Thyroid gland (tissue), 4 donors: ENCODE measurements at regions not wholly inside any gene's neighbourhood (a gene's known extent, or its start where the extent isn't known, plus 50 kb on each side); places are given as distances from the start of the nearest gene placed in this dataset.

Source experiments
- DNase-seq, 2 donors: peaks; one replicate each; pipeline ENCODE4 v3.0.0-alpha.2; 2019
- H3K27ac ChIP-seq, 3 donors: fragments of 200-600 bp; sonication (generic); 1 replicate in 2 of 3; 2 replicates in 1 of 3; pipeline ENCODE4 v1.5.1; 2016 to 2019; ENCODE audit warnings: mild to moderate bottlenecking in 1 of 3, moderate library complexity in 1 of 3
- H3K27me3 ChIP-seq: fragments of 200-600 bp; sonication (generic); one replicate; pipeline ENCODE4 v1.5.1; 2019
- H3K36me3 ChIP-seq, 2 donors: fragments of 200-600 bp; sonication (generic); one replicate each; pipeline ENCODE4 v1.5.1; 2016 to 2019
- H3K4me1 ChIP-seq, 2 donors: fragments of 200-600 bp; sonication (generic); one replicate each; pipeline ENCODE4 v1.5.1; 2017 to 2019
- H3K4me3 ChIP-seq, 3 donors: fragments of 200-600 bp; sonication (generic); replicated peaks in 1 of 3; 1 replicate in 2 of 3; 2 replicates in 1 of 3; pipeline ENCODE4 v1.5.1; 2016; ENCODE audit warnings: mild to moderate bottlenecking in 1 of 3
- H3K9me3 ChIP-seq: fragments of 200-600 bp; sonication (generic); one replicate; pipeline ENCODE4 v1.5.1; 2017
- CTCF ChIP-seq, 6 experiments: fragments of 200-600 bp in 3 of 6; fragments of 450-650 bp in 3 of 6; sonication (generic) in 3 of 6; IDR thresholded peaks; one replicate each; pipeline ENCODE4 v1.5.1; 2016 to 2019; ENCODE audit warnings: antibody characterized with exemption in 6 of 6, mild to moderate bottlenecking in 2 of 6, inconsistent platforms in 1 of 6, moderate library complexity in 1 of 6
- POLR2A ChIP-seq, 2 donors: fragments of 450-650 bp; IDR thresholded peaks; one replicate each; pipeline ENCODE4 v1.6.1; 2017; ENCODE audit warnings: antibody characterized with exemption in 2 of 2, mild to moderate bottlenecking in 2 of 2, moderate library complexity in 1 of 2
- WGBS, 2 donors: methylation state at CpG; one replicate each; pipeline ENCODE4 v1.1.5; 2017; 5-methylcytosine and 5-hydroxymethylcytosine counted together
- intact Hi-C: fragments of 100-400 bp; cut with DNase I; formaldehyde crosslinking; loops from one replicate; pipeline ENCODE4 v1.15.1; 2023

GRCh38 chr13:71087432-71087831 is 779.6 kb downstream of the DACH1 start:
- no peak overlapping the region for H3K4me3 ChIP-seq
- no peak overlapping the region for H3K27ac ChIP-seq
- no peaks in the 10 kb centered on the region for H3K36me3 ChIP-seq
- no peak for DNase-seq
- no peaks in the 10 kb centered on the region for H3K9me3 ChIP-seq
- 91 to 93% methylated on average over 14 to 16 of the region's 16 CpGs for WGBS, 2 donors
- no peak for TF ChIP-seq CTCF (IDR thresholded peaks at IDR 0.05)
- TF ChIP-seq POLR2A (IDR thresholded peaks at IDR 0.05): no peak
- intact Hi-C loops: no loop called here
- no peaks in the 10 kb centered on the region for H3K4me1 ChIP-seq
- no peaks in the 10 kb centered on the region for H3K27me3 ChIP-seq

GRCh38 chr13:71087006-71087405 is 780.0 kb downstream of the DACH1 start:
- Histone ChIP-seq H3K27me3 (no peaks in the 10 kb centered on the region), H3K9me3 (no peaks in the 10 kb centered on the region), H3K36me3 (no peaks in the 10 kb centered on the region), H3K27ac (no peak overlapping the region), H3K4me1 (no peaks in the 10 kb centered on the region), H3K4me3 (no peak overlapping the region)
- no peak for DNase-seq
- intact Hi-C loops: no loop called here
- TF ChIP-seq CTCF (IDR thresholded peaks at IDR 0.05): no peak
- no peak for TF ChIP-seq POLR2A (IDR thresholded peaks at IDR 0.05)
- 86 to 88% methylated on average over 2 of the region's 2 CpGs for WGBS, 2 donors

- no peak for DNase-seq
- TF ChIP-seq POLR2A (IDR thresholded peaks at IDR 0.05) (no peak), CTCF (IDR thresholded peaks at IDR 0.05) (no peak)
- Histone ChIP-seq H3K36me3 (no peaks in the 10 kb centered on the region), H3K9me3 (no peaks in the 10 kb centered on the region), H3K27ac (no peak overlapping the region), H3K4me3 (no peak overlapping the region), H3K27me3 (no peaks in the 10 kb centered on the region), H3K4me1 (no peaks in the 10 kb centered on the region)
- intact Hi-C loops: no loop called here
- WGBS, 2 donors: 64 to 67% methylated on average over 1 of the region's 1 CpG
Measured at GRCh38 chr13:71082631-71083030, 784.4 kb downstream of the DACH1 start.

- H3K36me3 ChIP-seq: no peaks in the 10 kb centered on the region
- H3K4me3 ChIP-seq: no peak overlapping the region
- H3K4me1 ChIP-seq: no peaks in the 10 kb centered on the region
- intact Hi-C loops: no loop called here
- H3K27ac ChIP-seq: no peak overlapping the region
- no peak for TF ChIP-seq CTCF (IDR thresholded peaks at IDR 0.05)
- no peak for TF ChIP-seq POLR2A (IDR thresholded peaks at IDR 0.05)
- no peak for DNase-seq
- no peaks in the 10 kb centered on the region for H3K27me3 ChIP-seq
- no peaks in the 10 kb centered on the region for H3K9me3 ChIP-seq
Measured at GRCh38 chr13:71079638-71080037, 787.4 kb downstream of the DACH1 start.

- no peaks in the 10 kb centered on the region for H3K9me3 ChIP-seq
- 74 to 79% methylated on average over 3 of the region's 3 CpGs for WGBS, 2 donors
- H3K36me3 ChIP-seq: no peaks in the 10 kb centered on the region
- no peaks in the 10 kb centered on the region for H3K4me1 ChIP-seq
- no peak for DNase-seq
- TF ChIP-seq POLR2A (IDR thresholded peaks at IDR 0.05) (no peak), CTCF (IDR thresholded peaks at IDR 0.05) (no peak)
- no peak overlapping the region for H3K27ac ChIP-seq
- no peak overlapping the region for H3K4me3 ChIP-seq
- no peaks in the 10 kb centered on the region for H3K27me3 ChIP-seq
- intact Hi-C loops: no loop called here
Measured at GRCh38 chr13:71068041-71068440, 799.0 kb downstream of the DACH1 start.
